Activated naive CD4-positive, alpha-beta T cell treated with anti-CD3 and anti-CD28 coated beads, Interleukin-2, amount 10 ng/mL, durations not matched to agents 7 days and 5 days (primary cell): ENCODE measurements at regions not wholly inside any gene's neighbourhood (a gene's known extent, or its start where the extent isn't known, plus 50 kb on each side); places are given as distances from the start of the nearest gene placed in this dataset.

Experiments
- CTCF ChIA-PET: fragments of 350-600 bp; sonication (Branson Sonifier 250); formaldehyde crosslinking; loops from one replicate; lab custom pipeline; 2021; ENCODE audit warnings: antibody characterized with exemption; lab: Charles Lee
- DNase-seq: peaks from one replicate; pipeline ENCODE4 v3.0.0-alpha.2; 2020
- H3K27ac Mint-ChIP-seq: one replicate; pipeline ENCODE4 v1.8.0; 2021; ENCODE audit warnings: mild to moderate bottlenecking, moderate library complexity, mixed read lengths
- H3K27me3 Mint-ChIP-seq: one replicate; pipeline ENCODE4 v1.8.0; 2021; ENCODE audit warnings: mild to moderate bottlenecking, mixed read lengths
- H3K36me3 Mint-ChIP-seq: one replicate; pipeline ENCODE4 v1.8.0; 2021; ENCODE audit warnings: mixed read lengths
- H3K4me1 Mint-ChIP-seq: one replicate; pipeline ENCODE4 v1.8.0; 2021; ENCODE audit warnings: mixed read lengths
- H3K4me3 Mint-ChIP-seq: one replicate; pipeline ENCODE4 v1.8.0; 2021; ENCODE audit warnings: mild to moderate bottlenecking, moderate library complexity, mixed read lengths
- H3K9me3 Mint-ChIP-seq: one replicate; pipeline ENCODE4 v1.8.0; 2021; ENCODE audit warnings: mixed read lengths

DNA sequence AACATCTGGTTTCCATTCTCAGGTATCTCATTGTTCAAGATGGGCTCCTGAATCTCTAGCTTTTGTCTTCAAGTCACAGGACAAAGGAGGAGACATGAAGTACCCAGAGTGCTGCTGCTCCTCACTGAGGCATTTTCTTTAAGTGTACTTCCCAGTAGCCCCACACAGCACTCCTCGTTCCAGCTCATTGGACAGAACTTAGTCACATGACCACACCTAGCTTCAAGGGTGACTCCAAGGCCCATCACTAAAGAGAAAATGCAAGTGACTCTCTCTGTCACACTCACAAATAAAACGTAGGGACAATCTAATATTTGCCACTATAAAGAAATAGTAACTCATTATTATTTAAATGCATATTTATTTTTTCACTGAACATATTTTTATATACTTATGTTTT is 58.3 kb upstream of the NEUROD6 start:
- Mint-ChIP-seq H3K4me1 (no peaks in the 10 kb centered on the region), H3K27me3 (no peaks in the 10 kb centered on the region), H3K36me3 (no peaks in the 10 kb centered on the region), H3K9me3 (no peaks in the 10 kb centered on the region), H3K27ac (no peak overlapping the region), H3K4me3 (no peak overlapping the region)
- CTCF ChIA-PET: no interaction called here
- DNase-seq: no peak

DNA sequence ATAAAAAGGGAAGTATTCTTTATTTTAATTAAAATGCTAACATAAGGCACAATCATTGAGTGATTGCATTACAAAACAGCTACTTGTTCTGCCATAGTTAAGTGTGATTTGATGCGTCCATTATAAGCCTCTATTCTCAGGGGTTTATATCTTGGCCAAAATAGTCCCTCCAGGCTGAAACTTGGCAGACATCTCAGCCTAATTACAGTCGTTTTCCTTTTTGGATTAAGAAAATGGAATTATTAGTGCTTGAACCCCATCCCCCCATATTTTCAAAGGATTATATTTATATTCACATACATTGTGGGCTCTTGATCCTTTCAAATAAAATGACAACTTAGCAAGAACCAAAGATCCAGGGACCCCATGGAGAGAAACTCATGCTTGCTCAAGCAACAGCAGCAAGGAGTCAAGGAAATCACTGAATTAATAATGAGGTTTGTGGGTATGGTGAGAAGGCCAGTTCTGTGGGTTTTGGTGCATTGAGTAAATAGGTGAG is 66.7 kb upstream of the NEUROD6 start:
- no peak overlapping the region for H3K4me3 Mint-ChIP-seq
- no peak for DNase-seq
- no peaks in the 10 kb centered on the region for H3K27me3 Mint-ChIP-seq
- H3K36me3 Mint-ChIP-seq: no peaks in the 10 kb centered on the region
- CTCF ChIA-PET: no interaction called here
- no peak overlapping the region for H3K27ac Mint-ChIP-seq
- H3K9me3 Mint-ChIP-seq: no peaks in the 10 kb centered on the region
- H3K4me1 Mint-ChIP-seq: no peaks in the 10 kb centered on the region

DNA sequence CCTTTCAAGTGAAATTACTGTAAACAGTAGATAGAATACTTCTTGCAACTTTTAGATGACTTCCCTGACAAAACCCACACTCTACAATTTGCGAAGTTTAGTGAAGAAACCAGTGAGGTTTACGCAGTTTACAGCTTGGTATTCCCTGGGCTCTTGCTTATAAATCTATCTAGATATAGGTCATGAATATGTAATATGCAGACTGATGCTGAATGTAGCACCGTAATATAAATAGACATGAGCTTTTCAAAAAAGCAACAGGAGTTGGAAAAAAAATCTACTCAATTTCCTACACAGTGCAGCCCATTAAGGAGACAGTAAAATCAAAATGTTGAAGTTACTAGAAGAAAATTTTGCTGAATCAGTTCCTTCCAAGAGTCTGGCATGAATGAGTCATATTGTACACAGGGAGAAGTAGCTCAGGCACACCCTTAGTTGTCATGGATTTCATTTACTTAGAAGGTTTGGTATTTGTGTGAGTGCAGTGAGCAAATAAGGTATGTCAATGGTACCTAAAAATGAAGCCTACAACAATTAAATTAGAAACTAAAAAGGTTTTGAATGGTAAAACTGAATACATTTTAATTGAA is 67.7 kb upstream of the NEUROD6 start:
- Mint-ChIP-seq H3K4me3 (no peak overlapping the region), H3K27ac (no peak overlapping the region), H3K36me3 (no peaks in the 10 kb centered on the region), H3K4me1 (no peaks in the 10 kb centered on the region), H3K27me3 (no peaks in the 10 kb centered on the region), H3K9me3 (no peaks in the 10 kb centered on the region)
- CTCF ChIA-PET: no interaction called here
- DNase-seq: no peak

- Mint-ChIP-seq H3K4me3 (no peak overlapping the region), H3K27me3 (no peaks in the 10 kb centered on the region), H3K4me1 (no peaks in the 10 kb centered on the region), H3K9me3 (no peaks in the 10 kb centered on the region), H3K36me3 (no peaks in the 10 kb centered on the region), H3K27ac (no peak overlapping the region)
- DNase-seq: no peak
- CTCF ChIA-PET: interaction anchor here (0.6 kb wide), 1 partner anchor 62 kb away, joined by 3 read pairs; no protein-coding TSS in a partner anchor
These were observed 69.7 kb upstream of the NEUROD6 start for GRCh38 chr7:31410265-31410664.

- no peaks in the 10 kb centered on the region for H3K36me3 Mint-ChIP-seq
- no peak overlapping the region for H3K4me3 Mint-ChIP-seq
- no peaks in the 10 kb centered on the region for H3K9me3 Mint-ChIP-seq
- H3K27me3 Mint-ChIP-seq: no peaks in the 10 kb centered on the region
- CTCF ChIA-PET: no interaction called here
- H3K4me1 Mint-ChIP-seq: no peaks in the 10 kb centered on the region
- no peak overlapping the region for H3K27ac Mint-ChIP-seq
- no peak for DNase-seq
These were observed 70.9 kb upstream of the NEUROD6 start for GRCh38 chr7:31411416-31411815.

- no peak for DNase-seq
- H3K27me3 Mint-ChIP-seq: no peaks in the 10 kb centered on the region
- no peaks in the 10 kb centered on the region for H3K4me1 Mint-ChIP-seq
- H3K36me3 Mint-ChIP-seq: no peaks in the 10 kb centered on the region
- CTCF ChIA-PET: no interaction called here
- no peak overlapping the region for H3K4me3 Mint-ChIP-seq
- no peaks in the 10 kb centered on the region for H3K9me3 Mint-ChIP-seq
- H3K27ac Mint-ChIP-seq: no peak overlapping the region
These were observed 73.2 kb upstream of the NEUROD6 start for GRCh38 chr7:31413766-31414165.

DNA sequence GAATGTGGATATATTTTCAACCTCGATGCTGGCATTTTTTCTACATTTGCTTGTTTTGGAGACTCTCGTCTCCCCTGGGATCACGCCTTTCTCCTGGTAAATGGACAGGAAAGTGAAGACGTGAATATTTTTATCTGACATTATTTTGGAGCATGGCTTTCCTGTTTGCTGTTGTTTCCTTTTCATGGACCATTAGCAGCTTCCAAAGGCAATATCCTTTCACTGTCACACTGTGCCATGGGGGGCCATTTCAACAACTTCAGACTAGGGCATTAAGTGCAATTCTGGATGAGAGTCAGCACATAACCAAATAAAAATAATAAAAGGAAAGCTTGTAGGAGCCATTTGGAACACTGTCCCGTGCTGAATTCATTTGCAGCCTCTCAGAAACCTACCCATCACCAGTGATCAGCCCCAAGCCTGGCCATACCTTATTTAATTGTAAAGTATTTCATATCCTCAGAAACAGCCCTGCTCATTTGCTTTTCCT is 75.9 kb upstream of the NEUROD6 start:
- no peaks in the 10 kb centered on the region for H3K4me1 Mint-ChIP-seq
- H3K27me3 Mint-ChIP-seq: no peaks in the 10 kb centered on the region
- CTCF ChIA-PET: interaction anchor here (1.5 kb wide), 1 partner anchor 28 kb away, joined by 4 read pairs; no protein-coding TSS in a partner anchor
- no peaks in the 10 kb centered on the region for H3K36me3 Mint-ChIP-seq
- no peak overlapping the region for H3K4me3 Mint-ChIP-seq
- no peaks in the 10 kb centered on the region for H3K9me3 Mint-ChIP-seq
- no peak overlapping the region for H3K27ac Mint-ChIP-seq
- DNase-seq: no peak

GRCh38 chr7:31418928-31419327 is 78.4 kb upstream of the NEUROD6 start:
- CTCF ChIA-PET: no interaction called here
- DNase-seq: no peak
- Mint-ChIP-seq H3K4me1 (no peaks in the 10 kb centered on the region), H3K36me3 (no peaks in the 10 kb centered on the region), H3K27me3 (no peaks in the 10 kb centered on the region), H3K4me3 (no peak overlapping the region), H3K9me3 (no peaks in the 10 kb centered on the region), H3K27ac (no peak overlapping the region)

GRCh38 chr7:31419505-31420055 is 79.1 kb upstream of the NEUROD6 start:
- Mint-ChIP-seq H3K27ac (no peak overlapping the region), H3K9me3 (no peaks in the 10 kb centered on the region), H3K4me3 (no peak overlapping the region), H3K36me3 (no peaks in the 10 kb centered on the region), H3K4me1 (no peaks in the 10 kb centered on the region), H3K27me3 (no peaks in the 10 kb centered on the region)
- CTCF ChIA-PET: interaction anchor here (0.7 kb wide), 1 partner anchor 39 kb away, joined by 3 read pairs; no protein-coding TSS in a partner anchor
- no peak for DNase-seq

DNA sequence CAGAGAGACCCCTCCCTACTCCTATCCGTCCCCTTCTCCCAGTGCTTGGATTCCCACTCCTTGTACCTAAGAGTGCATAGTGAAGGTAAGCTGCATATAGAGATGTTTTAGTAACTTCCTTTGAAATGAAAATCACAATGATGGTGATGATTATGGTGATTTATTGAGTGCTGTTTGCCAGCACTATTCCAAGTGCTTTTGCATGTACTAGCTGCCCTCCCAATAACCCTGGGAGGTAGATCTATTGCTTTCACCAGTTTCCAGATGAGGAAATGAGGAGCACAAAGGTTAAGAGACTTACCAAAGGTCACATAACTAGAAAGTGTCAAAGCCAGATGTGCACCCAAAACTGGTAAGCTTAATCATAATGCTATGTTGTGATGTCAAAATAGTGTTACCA is 80.4 kb upstream of the NEUROD6 start:
- no peak overlapping the region for H3K4me3 Mint-ChIP-seq
- H3K9me3 Mint-ChIP-seq: no peaks in the 10 kb centered on the region
- no peak overlapping the region for H3K27ac Mint-ChIP-seq
- CTCF ChIA-PET: no interaction called here
- no peaks in the 10 kb centered on the region for H3K4me1 Mint-ChIP-seq
- no peaks in the 10 kb centered on the region for H3K27me3 Mint-ChIP-seq
- no peak for DNase-seq
- no peaks in the 10 kb centered on the region for H3K36me3 Mint-ChIP-seq

DNA sequence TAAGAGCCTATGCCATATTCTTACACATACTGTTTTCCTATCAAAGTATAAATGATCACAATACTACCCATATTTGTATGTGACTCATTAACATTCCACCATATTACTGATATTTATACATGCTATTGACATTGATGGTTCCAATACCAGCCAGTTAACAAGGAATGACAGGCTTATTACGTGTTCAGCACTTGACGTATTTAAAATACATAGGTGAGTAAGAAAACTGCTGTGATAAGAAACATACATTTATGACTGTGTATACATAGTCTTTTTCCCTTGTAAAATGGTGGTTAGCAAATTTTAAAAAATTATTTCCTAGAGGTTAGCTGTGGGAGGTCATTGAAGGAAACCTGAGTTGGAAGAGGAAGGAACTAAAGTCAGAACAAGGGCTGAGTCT is 81.1 kb upstream of the NEUROD6 start:
- Mint-ChIP-seq H3K27me3 (no peaks in the 10 kb centered on the region), H3K4me1 (no peaks in the 10 kb centered on the region), H3K4me3 (no peak overlapping the region), H3K27ac (no peak overlapping the region), H3K9me3 (no peaks in the 10 kb centered on the region), H3K36me3 (no peaks in the 10 kb centered on the region)
- CTCF ChIA-PET: no interaction called here
- no peak for DNase-seq

GRCh38 chr7:31423994-31424393 is 83.5 kb upstream of the NEUROD6 start:
- Mint-ChIP-seq H3K4me1 (no peaks in the 10 kb centered on the region), H3K27me3 (no peaks in the 10 kb centered on the region), H3K9me3 (no peaks in the 10 kb centered on the region), H3K36me3 (no peaks in the 10 kb centered on the region), H3K4me3 (no peak overlapping the region), H3K27ac (no peak overlapping the region)
- CTCF ChIA-PET: no interaction called here
- DNase-seq: no peak

DNA sequence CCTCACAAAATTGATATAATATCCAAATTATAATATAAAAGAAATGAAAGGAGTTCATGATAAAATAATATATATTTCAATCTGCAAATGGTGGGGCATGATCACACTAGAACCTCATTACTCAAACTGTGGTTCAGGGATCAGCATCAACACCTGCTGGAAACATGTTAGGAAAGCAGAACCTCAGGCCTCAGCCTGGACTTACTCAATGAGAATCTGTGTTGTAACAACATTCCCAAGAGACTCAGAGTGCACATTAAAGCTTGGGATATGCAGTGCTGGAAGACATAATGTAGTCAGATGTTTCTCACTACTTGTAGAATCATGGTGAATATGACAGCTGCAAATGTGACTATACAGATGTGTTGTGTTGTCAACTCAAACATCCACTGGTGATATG is 81.7 kb upstream of the ITPRID1 start:
- Mint-ChIP-seq H3K9me3 (no peaks in the 10 kb centered on the region), H3K4me1 (no peaks in the 10 kb centered on the region), H3K36me3 (no peaks in the 10 kb centered on the region), H3K4me3 (no peak overlapping the region), H3K27me3 (no peaks in the 10 kb centered on the region), H3K27ac (no peak overlapping the region)
- no peak for DNase-seq
- CTCF ChIA-PET: no interaction called here

DNA sequence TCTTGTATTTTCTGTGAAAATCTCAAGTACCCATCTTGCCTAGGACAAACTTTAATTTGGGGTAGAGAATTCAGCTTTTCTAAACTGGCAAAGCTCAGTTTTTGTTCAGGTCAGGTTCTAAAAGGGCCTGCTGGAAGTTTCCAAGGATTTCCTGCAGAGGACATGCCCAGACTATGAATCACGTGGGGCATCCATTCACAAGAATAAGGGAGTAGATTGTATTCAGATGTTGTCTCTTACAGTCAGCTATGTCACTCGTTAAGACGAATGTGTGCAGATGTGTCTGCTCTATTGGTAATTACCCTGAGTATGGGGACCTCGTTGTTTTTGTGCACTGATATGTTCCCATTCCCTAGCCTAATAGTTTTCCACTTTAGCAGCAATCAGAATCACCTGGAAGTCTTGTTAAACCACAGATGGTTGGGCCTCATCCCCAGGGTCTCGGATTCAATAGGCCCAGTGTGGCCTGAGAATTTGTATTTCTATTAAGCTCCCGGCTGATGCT is 81.0 kb upstream of the ITPRID1 start:
- no peak overlapping the region for H3K27ac Mint-ChIP-seq
- CTCF ChIA-PET: interaction anchor here (1.2 kb wide), 1 partner anchor 10 kb away, joined by 5 read pairs; no protein-coding TSS in a partner anchor
- H3K4me3 Mint-ChIP-seq: no peak overlapping the region
- H3K27me3 Mint-ChIP-seq: no peaks in the 10 kb centered on the region
- DNase-seq: no peak
- H3K9me3 Mint-ChIP-seq: no peaks in the 10 kb centered on the region
- H3K36me3 Mint-ChIP-seq: no peaks in the 10 kb centered on the region
- H3K4me1 Mint-ChIP-seq: no peaks in the 10 kb centered on the region

- no peaks in the 10 kb centered on the region for H3K9me3 Mint-ChIP-seq
- H3K4me1 Mint-ChIP-seq: no peaks in the 10 kb centered on the region
- H3K27me3 Mint-ChIP-seq: no peaks in the 10 kb centered on the region
- CTCF ChIA-PET: no interaction called here
- no peaks in the 10 kb centered on the region for H3K36me3 Mint-ChIP-seq
- no peak overlapping the region for H3K4me3 Mint-ChIP-seq
- no peak for DNase-seq
- no peak overlapping the region for H3K27ac Mint-ChIP-seq
These were observed 76.5 kb upstream of the ITPRID1 start for GRCh38 chr7:31437250-31437865.
